ENCODE measurements at regions not wholly inside any gene's neighbourhood (a gene's known extent, or its start where the extent isn't known, plus 50 kb on each side); places are given as distances from the start of the nearest gene placed in this dataset.
A peak's percentile ranks its signal among the peaks of the same experiment; 100 is the strongest.

- no peak for TF ChIP-seq CTCF (conservative IDR thresholded peaks at IDR 0.05; ENCODE audit: control insufficient read depth, insufficient read depth, low read depth, low read length)
- DNase-seq (ENCODE audit: low read depth), result no peak
- H3K4me3 ChIP-seq (ENCODE audit: control insufficient read depth, low read depth, low read length), result no peak overlapping the region
These were observed 69.4 kb upstream of the TARDBP start for GRCh38 chr1:10943041-10943440.

DNA sequence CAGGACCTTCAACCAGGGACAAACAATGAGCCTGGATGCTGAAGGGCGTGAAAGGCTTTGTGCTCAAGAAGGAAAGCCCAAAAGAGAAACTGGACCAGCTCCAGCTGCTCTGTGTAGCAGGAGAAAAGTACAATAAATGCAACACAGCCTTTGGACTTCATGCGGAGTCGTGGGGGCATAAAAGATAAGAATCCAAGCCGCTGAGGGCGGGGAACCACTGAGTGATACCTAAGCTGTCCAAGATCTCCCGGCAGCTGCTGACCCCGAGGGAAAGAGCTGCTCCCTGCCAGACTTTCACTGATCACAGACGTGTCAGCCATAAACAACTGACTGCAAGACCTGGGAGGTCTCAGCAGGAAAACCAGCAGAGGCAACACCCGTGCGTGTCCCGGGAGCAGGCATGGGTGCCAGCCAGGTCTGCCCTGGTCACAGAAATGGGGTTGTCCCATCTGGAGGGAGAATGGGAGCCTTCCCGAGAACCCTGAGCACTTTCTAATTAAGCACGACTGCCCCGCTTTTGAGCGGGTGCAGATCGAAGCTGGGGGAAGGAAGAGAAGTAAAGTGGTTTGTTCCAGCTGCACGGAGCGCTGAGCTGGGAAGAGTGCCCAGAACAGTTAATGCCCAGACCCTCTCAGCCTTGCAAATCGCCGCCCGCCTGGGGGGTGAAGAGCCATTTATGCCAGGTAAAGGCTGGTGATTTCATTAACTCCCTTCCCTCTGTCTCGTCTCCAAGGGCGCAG, 68.3 kb upstream of the TARDBP start:
- no peak overlapping the region for H3K4me3 ChIP-seq (ENCODE audit: control insufficient read depth, low read depth, low read length)
- no peak for TF ChIP-seq CTCF (conservative IDR thresholded peaks at IDR 0.05; ENCODE audit: control insufficient read depth, insufficient read depth, low read depth, low read length)
- DNase-seq (ENCODE audit: low read depth), result peak; percentile 16

DNA sequence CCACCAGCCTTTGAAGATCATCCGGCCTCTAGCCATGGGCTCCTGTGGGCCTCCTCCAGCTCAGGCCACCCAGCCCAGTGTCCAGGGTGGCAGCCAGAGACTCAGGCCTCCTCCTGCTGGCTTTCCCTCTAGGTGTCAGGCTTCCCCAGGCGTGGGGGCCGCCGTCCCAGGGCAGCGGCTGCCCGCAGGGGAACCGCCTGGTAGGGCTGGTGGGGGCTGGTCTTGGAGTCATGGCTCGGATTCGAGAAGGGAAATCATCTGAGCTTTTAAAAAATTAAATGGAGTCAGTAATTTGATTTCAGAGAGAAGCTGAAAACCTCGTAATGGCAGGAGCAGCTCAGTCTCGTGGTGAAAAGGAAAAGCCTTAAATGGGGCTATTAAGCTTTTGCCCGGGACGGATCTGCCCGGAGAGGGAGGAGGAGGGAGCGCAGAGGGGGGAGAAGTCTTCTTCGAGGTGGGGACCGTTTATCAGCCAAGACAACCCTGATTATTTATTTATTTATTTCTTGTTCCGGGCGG, 66.4 kb upstream of the TARDBP start:
- TF ChIP-seq CTCF (conservative IDR thresholded peaks at IDR 0.05; ENCODE audit: control insufficient read depth, insufficient read depth, low read depth, low read length), result no peak
- H3K4me3 ChIP-seq (ENCODE audit: control insufficient read depth, low read depth, low read length), result no peak overlapping the region
- no peak for DNase-seq (ENCODE audit: low read depth)

DNA sequence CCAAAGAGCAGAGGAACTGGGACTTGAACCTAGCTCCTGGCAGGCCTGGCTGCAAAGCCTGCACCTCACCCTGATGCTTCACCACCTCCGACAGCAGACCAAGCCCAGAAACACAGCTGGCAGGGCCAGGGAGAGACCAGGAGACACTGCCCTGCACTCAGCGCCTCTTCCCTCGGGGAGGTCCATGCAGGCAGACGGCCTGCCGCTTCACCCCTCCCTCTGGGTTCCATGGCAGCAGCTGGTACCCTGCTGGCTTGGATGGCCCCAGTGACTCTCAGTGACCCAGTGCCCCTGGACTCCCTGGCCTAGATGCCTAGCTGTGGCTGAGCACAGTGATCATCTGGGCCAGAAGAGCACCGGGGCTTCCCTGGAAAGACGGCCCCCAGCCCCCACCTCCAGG, 65.3 kb upstream of the TARDBP start:
- no peak for TF ChIP-seq CTCF (conservative IDR thresholded peaks at IDR 0.05; ENCODE audit: control insufficient read depth, insufficient read depth, low read depth, low read length)
- no peak overlapping the region for H3K4me3 ChIP-seq (ENCODE audit: control insufficient read depth, low read depth, low read length)
- DNase-seq (ENCODE audit: low read depth), result no peak

- H3K4me3 ChIP-seq (ENCODE audit: control insufficient read depth, low read depth, low read length), result no peak overlapping the region
- TF ChIP-seq CTCF (conservative IDR thresholded peaks at IDR 0.05; ENCODE audit: control insufficient read depth, insufficient read depth, low read depth, low read length), result no peak
- no peak for DNase-seq (ENCODE audit: low read depth)
These were observed 64.6 kb upstream of the TARDBP start for GRCh38 chr1:10947691-10948462.

- H3K4me3 ChIP-seq (ENCODE audit: control insufficient read depth, low read depth, low read length), result no peak overlapping the region
- DNase-seq (ENCODE audit: low read depth), result no peak
- TF ChIP-seq CTCF (conservative IDR thresholded peaks at IDR 0.05; ENCODE audit: control insufficient read depth, insufficient read depth, low read depth, low read length), result no peak
These were observed 64.0 kb upstream of the TARDBP start for GRCh38 chr1:10948463-10948775.

Data from fibroblast of mammary gland (primary cell).